ENCODE measurements at regions not wholly inside any gene's neighbourhood (a gene's known extent, or its start where the extent isn't known, plus 50 kb on each side); places are given as distances from the start of the nearest gene placed in this dataset.
"Not testable (repeated sequence)": the region's sequence is repeated elsewhere in the genome, so short reads cannot be mapped to it uniquely, and the experiment has no call there.

DNA sequence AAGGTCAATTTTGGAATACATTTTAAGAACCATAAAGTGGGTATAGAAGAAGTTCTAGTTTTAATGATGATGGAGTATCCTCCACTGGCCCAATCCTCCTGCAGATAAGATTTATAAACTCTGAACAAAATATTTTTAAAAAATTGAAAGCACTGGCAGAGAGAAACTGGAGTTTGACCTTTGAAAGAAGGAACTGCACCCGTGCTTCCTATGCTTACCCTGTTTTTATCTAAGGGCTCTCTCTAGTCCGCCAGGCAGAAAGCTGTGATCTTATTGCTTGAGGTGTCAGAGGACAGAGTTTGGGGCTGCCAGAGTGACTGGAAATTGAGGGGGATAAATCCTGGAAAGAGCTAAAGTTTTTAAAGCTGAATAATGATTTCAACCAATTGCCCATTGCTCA is 282.6 kb downstream of the BCL2L11 start:
- TF ChIP-seq, protein P1, sequence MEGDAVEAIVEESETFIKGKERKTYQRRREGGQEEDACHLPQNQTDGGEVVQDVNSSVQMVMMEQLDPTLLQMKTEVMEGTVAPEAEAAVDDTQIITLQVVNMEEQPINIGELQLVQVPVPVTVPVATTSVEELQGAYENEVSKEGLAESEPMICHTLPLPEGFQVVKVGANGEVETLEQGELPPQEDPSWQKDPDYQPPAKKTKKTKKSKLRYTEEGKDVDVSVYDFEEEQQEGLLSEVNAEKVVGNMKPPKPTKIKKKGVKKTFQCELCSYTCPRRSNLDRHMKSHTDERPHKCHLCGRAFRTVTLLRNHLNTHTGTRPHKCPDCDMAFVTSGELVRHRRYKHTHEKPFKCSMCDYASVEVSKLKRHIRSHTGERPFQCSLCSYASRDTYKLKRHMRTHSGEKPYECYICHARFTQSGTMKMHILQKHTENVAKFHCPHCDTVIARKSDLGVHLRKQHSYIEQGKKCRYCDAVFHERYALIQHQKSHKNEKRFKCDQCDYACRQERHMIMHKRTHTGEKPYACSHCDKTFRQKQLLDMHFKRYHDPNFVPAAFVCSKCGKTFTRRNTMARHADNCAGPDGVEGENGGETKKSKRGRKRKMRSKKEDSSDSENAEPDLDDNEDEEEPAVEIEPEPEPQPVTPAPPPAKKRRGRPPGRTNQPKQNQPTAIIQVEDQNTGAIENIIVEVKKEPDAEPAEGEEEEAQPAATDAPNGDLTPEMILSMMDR (conservative IDR thresholded peaks at IDR 0.05 in 1 of 2, IDR thresholded peaks at IDR 0.05 in 1 of 2; ENCODE audit: extremely low read depth in 1 of 2, insufficient read depth in 1 of 2, low read depth in 1 of 2, low read length in 2 of 2) = not testable (repeated sequence)
- TF ChIP-seq EZH2 (IDR thresholded peaks at IDR 0.05; ENCODE audit: borderline replicate concordance, low read length) = not testable (repeated sequence)

Measured in mammary epithelial cell (primary cell).